BLaER1 (cell line): ENCODE measurements at regions not wholly inside any gene's neighbourhood (a gene's known extent, or its start where the extent isn't known, plus 50 kb on each side); places are given as distances from the start of the nearest gene placed in this dataset.

Experiments used
- H3K27ac ChIP-seq: shearing (Covaris generic); formaldehyde crosslinking; 2 replicates; pipeline ENCODE4 v1.8.1; 2022
- H3K27me3 ChIP-seq: shearing (Covaris generic); formaldehyde crosslinking; 2 replicates; pipeline ENCODE4 v1.8.1; 2022
- H3K36me3 ChIP-seq: shearing (Covaris generic); formaldehyde crosslinking; 2 replicates; pipeline ENCODE4 v1.8.1; 2022
- H3K4me1 ChIP-seq: shearing (Covaris generic); formaldehyde crosslinking; 2 replicates; pipeline ENCODE4 v1.8.1; 2022
- H3K4me2 ChIP-seq: shearing (Covaris generic); formaldehyde crosslinking; 2 replicates; pipeline ENCODE4 v1.8.1; 2022
- H3K4me3 ChIP-seq: shearing (Covaris generic); formaldehyde crosslinking; 2 replicates; pipeline ENCODE4 v1.8.1; 2022
- H3K9ac ChIP-seq: shearing (Covaris generic); formaldehyde crosslinking; 2 replicates; pipeline ENCODE4 v1.8.1; 2022
- H3K9me3 ChIP-seq: shearing (Covaris generic); formaldehyde crosslinking; 2 replicates; pipeline ENCODE4 v1.8.1; 2022
- H4K20me1 ChIP-seq: shearing (Covaris generic); formaldehyde crosslinking; 2 replicates; pipeline ENCODE4 v1.8.1; 2022
- Cebpa-rat ChIP-seq: shearing (Covaris generic); IDR thresholded peaks from 2 replicates; pipeline ENCODE4 v1.8.1; 2022

DNA sequence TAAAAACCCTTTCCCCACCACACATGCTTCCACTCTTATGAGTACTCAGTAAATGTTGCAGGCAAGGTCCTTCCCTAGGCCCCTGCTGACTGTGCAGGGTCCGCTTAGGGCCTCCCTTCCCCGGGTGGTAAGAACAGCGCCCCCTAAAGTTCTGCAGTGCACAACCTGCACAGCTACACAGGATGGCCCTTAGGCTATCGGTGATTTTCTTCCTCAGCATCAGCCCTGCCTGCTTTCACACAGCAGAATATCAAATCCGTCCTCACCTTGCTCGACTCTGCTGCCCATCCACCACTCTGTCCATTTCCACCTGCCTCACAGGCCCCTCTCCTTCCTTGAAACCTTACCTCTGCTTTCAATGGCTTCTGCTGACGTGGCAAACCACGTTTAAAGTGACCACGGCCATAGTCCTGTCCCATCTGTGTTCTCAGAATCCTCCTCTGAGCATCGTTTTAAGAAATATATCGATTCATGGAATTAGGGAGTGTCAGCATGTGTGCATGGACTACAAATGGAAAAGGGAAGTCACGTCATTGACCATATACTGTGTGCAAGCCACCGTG is 51.4 kb upstream of the TMEM132E start:
- TF ChIP-seq Cebpa-rat = no peak
- Histone ChIP-seq H3K4me2 (no peak overlapping the region), H3K27ac (no peak overlapping the region), H3K36me3 (no peaks in the 10 kb centered on the region), H3K4me3 (no peak overlapping the region), H3K9ac (no peak overlapping the region), H3K4me1 (peaks cover 29% of the 10 kb centered on the region), H4K20me1 (no peaks in the 10 kb centered on the region), H3K9me3 (no peaks in the 10 kb centered on the region), H3K27me3 (no peaks in the 10 kb centered on the region)

DNA sequence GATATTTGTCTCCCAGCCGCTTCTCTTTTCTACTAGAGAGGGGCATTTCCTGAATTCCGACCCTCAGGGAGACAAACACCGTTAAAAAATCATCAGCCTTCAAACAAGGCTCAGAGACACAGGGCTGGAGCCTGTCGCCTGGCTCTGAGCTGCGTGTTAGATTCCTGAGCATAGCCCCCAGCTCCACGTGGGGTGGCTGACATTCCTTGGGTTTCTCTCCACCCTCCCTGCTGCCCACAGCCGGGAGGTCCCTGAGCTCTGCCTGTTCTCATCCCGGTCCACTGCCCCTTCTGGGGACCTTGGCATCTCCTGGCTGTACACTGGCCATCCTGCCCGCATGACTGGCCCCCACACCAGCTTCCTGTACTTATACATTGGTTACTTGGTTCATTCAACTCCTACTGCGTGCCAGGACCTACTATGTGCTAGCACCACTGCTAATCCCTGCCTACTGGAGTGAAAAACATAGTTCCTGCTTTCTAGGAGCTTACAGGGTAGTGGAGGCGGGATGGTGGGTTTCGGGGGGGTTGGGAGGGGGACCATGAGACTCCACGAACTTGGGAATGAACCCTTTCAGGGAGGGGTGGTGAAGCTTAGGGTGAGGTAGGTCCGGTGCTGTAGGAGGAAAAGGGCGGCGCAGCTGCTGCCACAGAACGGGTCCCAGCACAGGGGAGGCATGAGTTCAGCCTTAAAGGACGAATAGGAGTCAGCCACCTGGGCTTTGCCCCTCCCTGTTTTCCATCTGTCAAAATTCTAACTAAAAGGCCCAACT is 52.1 kb upstream of the TMEM132E start:
- Histone ChIP-seq H3K27me3 (no peaks in the 10 kb centered on the region), H3K27ac (no peak overlapping the region), H3K4me3 (no peak overlapping the region), H3K36me3 (no peaks in the 10 kb centered on the region), H4K20me1 (no peaks in the 10 kb centered on the region), H3K4me2 (peak overlapping the region; percentile 25; the same call in 1 of the 2 replicates), H3K9ac (no peak overlapping the region), H3K4me1 (peaks cover 23% of the 10 kb centered on the region), H3K9me3 (no peaks in the 10 kb centered on the region)
- no peak for TF ChIP-seq Cebpa-rat

DNA sequence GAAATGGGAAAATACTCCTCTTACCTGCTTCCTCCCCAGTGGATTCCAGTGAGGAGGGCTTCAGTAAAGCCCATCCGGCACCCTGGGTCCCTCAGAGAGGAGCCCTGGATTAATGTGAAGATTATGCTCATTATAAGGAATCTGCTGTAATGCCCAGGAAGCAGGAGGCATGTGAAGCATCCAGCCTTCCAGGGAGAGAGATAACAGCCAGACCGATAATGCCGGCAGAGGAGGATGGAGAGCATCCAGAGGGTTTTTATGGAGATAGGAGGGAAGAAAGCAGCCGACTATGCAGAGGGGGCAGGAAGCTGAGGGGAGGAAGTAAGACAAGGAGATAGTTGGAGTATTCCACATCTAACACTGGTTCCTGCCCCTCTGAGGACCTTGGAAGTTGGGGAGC is 53.7 kb upstream of the TMEM132E start:
- TF ChIP-seq Cebpa-rat = no peak
- no peaks in the 10 kb centered on the region for H3K9me3 ChIP-seq
- no peak overlapping the region for H3K9ac ChIP-seq
- no peak overlapping the region for H3K4me3 ChIP-seq
- no peaks in the 10 kb centered on the region for H4K20me1 ChIP-seq
- H3K4me1 ChIP-seq = peaks cover 6% of the 10 kb centered on the region
- no peaks in the 10 kb centered on the region for H3K36me3 ChIP-seq
- H3K27ac ChIP-seq = no peak overlapping the region
- H3K4me2 ChIP-seq = no peak overlapping the region
- no peaks in the 10 kb centered on the region for H3K27me3 ChIP-seq

DNA sequence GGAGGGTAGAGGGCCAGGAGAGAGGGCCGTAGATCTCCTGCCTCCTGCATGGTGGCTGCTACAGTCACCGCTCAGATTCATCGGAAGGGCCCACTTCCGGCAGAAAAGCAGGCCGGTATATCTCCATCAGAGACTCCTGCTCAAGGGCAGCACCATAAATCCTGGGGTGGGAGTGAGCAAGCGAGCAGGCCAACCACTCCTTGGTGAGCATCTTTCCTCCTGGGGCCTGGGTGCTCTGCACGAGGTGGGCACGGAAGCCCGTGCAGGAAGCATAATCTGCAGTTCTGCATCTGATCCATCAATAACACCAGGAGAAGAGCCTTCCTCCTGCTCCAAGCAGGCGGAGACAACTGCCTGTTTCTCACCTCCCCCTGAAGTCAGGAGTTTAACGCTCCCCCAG is 57.4 kb upstream of the TMEM132E start:
- Histone ChIP-seq H3K4me3 (no peak overlapping the region), H3K9me3 (no peaks in the 10 kb centered on the region), H3K9ac (no peak overlapping the region), H3K4me1 (peaks cover 2% of the 10 kb centered on the region; the same call in 1 of the 2 replicates), H3K36me3 (no peaks in the 10 kb centered on the region), H3K27ac (no peak overlapping the region), H4K20me1 (no peaks in the 10 kb centered on the region), H3K4me2 (no peak overlapping the region), H3K27me3 (no peaks in the 10 kb centered on the region)
- TF ChIP-seq Cebpa-rat = no peak

DNA sequence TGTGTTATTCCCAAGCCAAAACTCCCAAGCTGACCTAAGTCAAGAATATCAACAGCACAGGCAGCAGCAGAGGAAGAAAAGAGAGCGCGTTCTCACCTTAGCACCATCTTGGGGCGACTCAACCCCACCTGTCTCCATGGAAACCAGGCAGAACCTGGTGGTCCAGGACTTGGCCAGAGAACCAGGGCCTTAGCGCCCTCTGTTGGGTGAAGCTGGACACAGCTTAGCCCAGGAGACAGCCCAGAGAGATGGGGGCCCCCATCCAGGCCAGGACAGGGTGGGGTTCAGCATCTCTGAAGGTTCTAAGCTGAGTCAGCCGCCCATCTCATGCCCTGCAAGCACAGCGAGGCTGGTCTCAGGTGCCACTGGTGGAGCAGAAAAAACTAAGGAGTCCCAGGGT is 60.1 kb upstream of the TMEM132E start:
- Histone ChIP-seq H3K4me3 (no peak overlapping the region), H3K27ac (no peak overlapping the region), H3K9ac (no peak overlapping the region), H3K27me3 (no peaks in the 10 kb centered on the region), H3K9me3 (no peaks in the 10 kb centered on the region), H3K4me1 (no peaks in the 10 kb centered on the region), H3K4me2 (no peak overlapping the region), H4K20me1 (no peaks in the 10 kb centered on the region), H3K36me3 (no peaks in the 10 kb centered on the region)
- TF ChIP-seq Cebpa-rat = no peak

DNA sequence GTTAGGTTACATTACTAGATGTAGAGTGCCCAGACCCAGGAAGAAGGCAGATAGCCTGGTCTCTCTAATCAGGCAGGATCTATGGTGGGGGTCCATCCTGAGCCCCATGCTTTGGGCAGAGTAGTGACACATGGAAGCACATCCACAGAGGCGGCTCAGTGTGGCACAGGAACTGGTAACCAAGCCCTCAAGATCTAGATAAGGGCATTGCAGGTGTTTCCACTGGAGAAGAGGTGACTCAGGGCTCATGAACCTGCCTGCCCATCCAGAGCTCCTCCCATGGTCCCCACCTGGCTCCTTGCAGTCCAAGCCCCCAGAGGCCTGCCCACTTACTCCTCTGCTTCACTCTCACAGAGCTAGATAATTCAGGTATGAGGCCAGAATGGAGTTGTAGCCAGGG is 62.0 kb upstream of the TMEM132E start:
- Histone ChIP-seq H3K4me2 (no peak overlapping the region), H3K9me3 (no peaks in the 10 kb centered on the region), H3K4me1 (peaks cover 3% of the 10 kb centered on the region), H4K20me1 (no peaks in the 10 kb centered on the region), H3K9ac (no peak overlapping the region), H3K27me3 (no peaks in the 10 kb centered on the region), H3K4me3 (no peak overlapping the region), H3K36me3 (no peaks in the 10 kb centered on the region), H3K27ac (no peak overlapping the region)
- no peak for TF ChIP-seq Cebpa-rat

DNA sequence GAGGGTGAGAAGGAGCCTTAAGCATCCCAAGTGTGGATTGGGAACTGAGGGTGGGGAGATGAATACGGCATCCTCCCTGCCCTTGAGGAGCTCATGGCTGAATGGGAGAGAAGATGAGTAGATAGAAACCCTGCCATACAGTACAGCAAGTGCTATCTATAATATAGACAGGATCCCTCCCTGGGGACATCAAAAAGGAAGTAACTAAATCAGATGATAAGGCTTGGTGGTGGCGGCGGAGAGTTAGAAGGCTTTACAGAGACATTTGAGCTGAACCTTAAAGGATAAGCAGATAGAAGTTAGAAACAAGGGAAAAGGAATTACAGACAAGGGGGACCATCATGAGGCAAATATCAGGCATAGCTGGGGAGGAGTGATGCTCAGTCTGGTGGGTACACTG is 67.5 kb upstream of the TMEM132E start:
- Histone ChIP-seq H3K4me1 (peaks cover 15% of the 10 kb centered on the region), H3K27ac (no peak overlapping the region), H3K36me3 (no peaks in the 10 kb centered on the region), H3K4me3 (no peak overlapping the region), H3K9ac (no peak overlapping the region), H3K4me2 (peak overlapping the region; percentile 38), H3K27me3 (no peaks in the 10 kb centered on the region), H4K20me1 (no peaks in the 10 kb centered on the region), H3K9me3 (no peaks in the 10 kb centered on the region)
- TF ChIP-seq Cebpa-rat = no peak

DNA sequence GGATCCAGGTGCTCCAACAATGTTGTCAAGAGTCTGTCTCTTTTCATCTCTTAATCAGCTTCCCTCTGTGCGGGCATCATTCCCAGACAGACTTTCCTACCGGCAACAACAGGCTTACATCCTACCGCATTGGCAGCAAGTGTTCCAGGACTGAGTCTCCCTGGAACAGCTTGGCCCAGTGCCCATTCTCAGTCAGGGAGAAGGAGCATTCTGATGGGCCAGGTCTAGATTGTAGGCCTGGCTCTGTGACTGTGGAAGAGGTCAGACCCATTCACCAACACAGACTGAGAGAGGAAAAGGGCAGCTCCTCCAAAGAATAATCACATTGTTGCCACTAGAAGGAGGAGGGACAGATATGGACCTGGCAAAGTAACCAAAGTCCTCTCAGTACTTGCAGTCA is 68.1 kb upstream of the TMEM132E start:
- Histone ChIP-seq H3K36me3 (no peaks in the 10 kb centered on the region), H3K27ac (no peak overlapping the region), H3K27me3 (no peaks in the 10 kb centered on the region), H3K4me1 (peaks cover 15% of the 10 kb centered on the region), H3K4me3 (no peak overlapping the region), H3K9me3 (no peaks in the 10 kb centered on the region), H3K9ac (no peak overlapping the region), H4K20me1 (no peaks in the 10 kb centered on the region), H3K4me2 (no peak overlapping the region)
- no peak for TF ChIP-seq Cebpa-rat

DNA sequence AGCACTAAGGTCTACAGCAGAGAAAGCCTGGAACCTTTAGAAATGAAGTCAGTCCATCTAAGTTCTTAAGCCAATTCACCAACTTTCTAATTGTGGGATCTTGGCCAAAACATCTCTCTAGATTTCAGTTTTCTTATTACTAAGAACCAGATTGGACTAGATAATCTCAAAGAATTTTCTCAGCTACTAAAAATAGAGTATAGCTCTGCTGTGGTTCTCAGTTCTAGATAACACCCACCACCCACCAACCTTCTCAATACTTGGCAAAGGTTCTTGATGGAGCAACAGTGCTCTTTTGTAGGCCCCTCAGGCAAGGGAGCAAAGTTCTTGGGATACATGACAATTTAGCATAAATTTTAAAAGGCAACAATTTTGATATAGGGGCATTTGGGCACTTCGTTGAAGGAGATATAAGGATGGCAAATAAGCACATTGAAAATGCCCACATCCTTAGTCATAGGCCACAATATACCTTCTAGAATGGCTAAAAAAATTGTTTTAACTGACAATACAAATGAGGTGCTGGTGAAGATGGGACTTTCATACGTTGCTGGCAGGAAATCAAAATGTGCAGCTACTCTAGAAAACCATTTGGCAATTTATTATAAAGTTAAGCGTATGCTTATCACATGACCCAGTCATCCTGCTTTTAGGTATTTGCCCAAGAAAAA is 74.4 kb upstream of the TMEM132E start:
- peaks cover 7% of the 10 kb centered on the region; the same call in 1 of the 2 replicates for H4K20me1 ChIP-seq
- no peaks in the 10 kb centered on the region for H3K27me3 ChIP-seq
- H3K4me3 ChIP-seq = no peak overlapping the region
- no peak overlapping the region for H3K9ac ChIP-seq
- H3K4me1 ChIP-seq = no peaks in the 10 kb centered on the region
- TF ChIP-seq Cebpa-rat = no peak
- no peak overlapping the region for H3K27ac ChIP-seq
- H3K9me3 ChIP-seq = no peaks in the 10 kb centered on the region
- no peak overlapping the region for H3K4me2 ChIP-seq
- no peaks in the 10 kb centered on the region for H3K36me3 ChIP-seq

DNA sequence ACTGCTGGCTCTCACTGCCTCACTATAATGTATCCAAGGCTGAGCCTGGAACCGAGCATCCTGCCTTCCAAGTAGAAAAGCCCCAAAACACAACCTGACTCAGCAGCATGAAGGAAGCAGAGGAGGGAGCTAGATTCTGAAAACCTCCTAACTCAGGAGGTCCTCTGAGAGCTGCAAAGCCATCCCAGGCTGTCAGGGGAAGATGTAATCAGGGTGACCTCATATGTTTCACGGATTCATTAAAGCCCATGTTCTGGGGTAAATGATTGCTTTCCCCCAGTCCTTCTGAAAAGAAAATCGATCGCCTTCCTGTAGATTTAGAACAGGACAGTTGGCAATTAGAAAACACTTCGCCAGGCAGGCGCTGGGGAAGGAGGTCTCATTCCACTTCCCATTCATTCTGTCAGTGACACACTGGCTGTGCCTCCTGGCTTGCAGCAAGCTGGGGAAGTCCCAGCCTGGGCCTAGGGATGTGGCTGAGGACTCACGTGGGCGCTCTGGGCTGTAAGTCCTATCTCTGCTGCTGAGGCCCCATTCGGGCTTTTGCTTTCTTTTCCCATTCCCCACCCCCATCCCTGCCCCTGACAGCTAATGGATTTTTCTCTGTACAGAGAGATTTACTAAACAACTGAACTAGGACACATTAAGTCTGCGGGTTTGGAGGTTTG is 75.7 kb upstream of the TMEM132E start:
- H3K4me1 ChIP-seq = no peaks in the 10 kb centered on the region
- H3K4me3 ChIP-seq = no peak overlapping the region
- no peak overlapping the region for H3K9ac ChIP-seq
- H3K27ac ChIP-seq = no peak overlapping the region
- H3K36me3 ChIP-seq = no peaks in the 10 kb centered on the region
- no peak for TF ChIP-seq Cebpa-rat
- no peaks in the 10 kb centered on the region for H3K27me3 ChIP-seq
- H3K4me2 ChIP-seq = no peak overlapping the region
- peaks cover 7% of the 10 kb centered on the region; the same call in 1 of the 2 replicates for H4K20me1 ChIP-seq
- H3K9me3 ChIP-seq = no peaks in the 10 kb centered on the region
